ENCODE measurements at regions not wholly inside any gene's neighbourhood (a gene's known extent, or its start where the extent isn't known, plus 50 kb on each side); places are given as distances from the start of the nearest gene placed in this dataset.
"Not testable (repeated sequence)": the region's sequence is repeated elsewhere in the genome, so short reads cannot be mapped to it uniquely, and the experiment has no call there.

DNA sequence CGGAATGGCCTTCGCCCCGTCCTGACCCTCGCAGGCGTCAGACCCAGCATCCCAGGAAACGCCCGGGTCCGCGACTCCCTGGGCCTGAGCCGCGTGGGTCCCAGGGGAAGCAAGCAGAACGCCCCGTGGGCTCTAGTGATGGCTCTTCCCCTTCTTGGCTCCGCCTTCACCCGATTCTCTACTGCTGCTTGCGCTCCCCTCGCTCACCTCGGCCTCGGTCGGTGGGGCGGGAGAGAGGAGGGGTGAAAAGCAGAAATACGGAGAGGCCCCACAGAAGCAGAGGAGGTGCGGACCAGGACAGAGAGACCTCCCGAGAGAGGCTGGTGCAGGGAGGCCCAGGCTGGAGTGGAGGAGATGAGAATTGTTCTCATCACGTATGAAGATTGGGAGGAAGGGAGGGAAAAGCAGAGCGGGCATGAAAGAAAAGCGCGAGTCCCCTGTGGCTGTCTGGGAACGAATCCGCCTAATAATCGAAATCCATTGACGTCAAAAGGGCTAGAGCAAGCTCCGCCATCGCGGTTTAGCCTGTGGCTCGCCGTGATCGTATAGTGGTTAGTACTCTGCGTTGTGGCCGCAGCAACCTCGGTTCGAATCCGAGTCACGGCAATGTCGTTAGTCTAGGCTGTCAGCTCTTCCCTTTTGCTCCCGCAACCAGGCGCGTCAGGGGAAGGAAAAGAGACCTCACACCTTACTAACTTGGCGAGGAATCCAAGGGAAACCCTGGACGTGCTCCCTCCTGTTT is 128.9 kb upstream of the NBPF11 start:
- TF ChIP-seq, protein P1, sequence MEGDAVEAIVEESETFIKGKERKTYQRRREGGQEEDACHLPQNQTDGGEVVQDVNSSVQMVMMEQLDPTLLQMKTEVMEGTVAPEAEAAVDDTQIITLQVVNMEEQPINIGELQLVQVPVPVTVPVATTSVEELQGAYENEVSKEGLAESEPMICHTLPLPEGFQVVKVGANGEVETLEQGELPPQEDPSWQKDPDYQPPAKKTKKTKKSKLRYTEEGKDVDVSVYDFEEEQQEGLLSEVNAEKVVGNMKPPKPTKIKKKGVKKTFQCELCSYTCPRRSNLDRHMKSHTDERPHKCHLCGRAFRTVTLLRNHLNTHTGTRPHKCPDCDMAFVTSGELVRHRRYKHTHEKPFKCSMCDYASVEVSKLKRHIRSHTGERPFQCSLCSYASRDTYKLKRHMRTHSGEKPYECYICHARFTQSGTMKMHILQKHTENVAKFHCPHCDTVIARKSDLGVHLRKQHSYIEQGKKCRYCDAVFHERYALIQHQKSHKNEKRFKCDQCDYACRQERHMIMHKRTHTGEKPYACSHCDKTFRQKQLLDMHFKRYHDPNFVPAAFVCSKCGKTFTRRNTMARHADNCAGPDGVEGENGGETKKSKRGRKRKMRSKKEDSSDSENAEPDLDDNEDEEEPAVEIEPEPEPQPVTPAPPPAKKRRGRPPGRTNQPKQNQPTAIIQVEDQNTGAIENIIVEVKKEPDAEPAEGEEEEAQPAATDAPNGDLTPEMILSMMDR (conservative IDR thresholded peaks at IDR 0.05), result not testable (repeated sequence)
- TF ChIP-seq ZFX (IDR thresholded peaks at IDR 0.05), result not testable (repeated sequence)

Data from C4-2B (cell line).